OCI-LY7 (cell line): ENCODE measurements at regions not wholly inside any gene's neighbourhood (a gene's known extent, or its start where the extent isn't known, plus 50 kb on each side); places are given as distances from the start of the nearest gene placed in this dataset.

Source experiments
- BruUV-seq: library from RNA; stranded (reverse); fragments of 400-500 nt; replicated peaks from 2 replicates; lab custom pipeline; 2021; lab: Mats Ljungman, UMichigan
- CTCF ChIA-PET: fragments of 300-600 bp; sonication (Branson Sonifier 250); formaldehyde crosslinking; loops from one replicate; lab custom pipeline; 2022; ENCODE audit warnings: antibody characterized with exemption; ENCODE audit not compliant: unreplicated experiment; lab: Charles Lee
- POLR2A ChIA-PET: fragments of 300-600 bp; sonication (Branson Sonifier 250); formaldehyde crosslinking; loops from one replicate; lab custom pipeline; 2022; ENCODE audit warnings: antibody characterized with exemption; lab: Charles Lee
- DNase-seq: peaks from one replicate; pipeline ENCODE4 v3.0.0-alpha.2; 2015; ENCODE audit warnings: low spot score
- H2AFZ ChIP-seq: fragments of 200-600 bp; sonication (generic), shearing (Covaris generic); 2 replicates; pipeline ENCODE4 v1.6.1; 2014; ENCODE audit warnings: mild to moderate bottlenecking, antibody characterized with exemption, low read length, moderate library complexity
- H3K27ac ChIP-seq: fragments of 200-600 bp; sonication (generic); 2 replicates; pipeline ENCODE4 v1.5.1; 2014; ENCODE audit warnings: mixed run types, low read depth, mild to moderate bottlenecking, moderate library complexity, low read length, inconsistent platforms; ENCODE audit not compliant: poor library complexity, severe bottlenecking
- H3K36me3 ChIP-seq: fragments of 200-600 bp; sonication (generic); 2 replicates; pipeline ENCODE4 v1.6.1; 2014; ENCODE audit warnings: mild to moderate bottlenecking, antibody characterized with exemption, low read length, moderate library complexity, mixed read lengths; ENCODE audit not compliant: insufficient read depth
- H3K4me1 ChIP-seq: fragments of 200-600 bp; sonication (generic); 2 replicates; pipeline ENCODE4 v1.5.1; 2014; ENCODE audit warnings: mild to moderate bottlenecking, low read length; ENCODE audit not compliant: insufficient read depth, poor library complexity, severe bottlenecking
- H3K4me2 ChIP-seq: fragments of 200-600 bp; sonication (generic); 2 replicates; pipeline ENCODE4 v1.6.1; 2014; ENCODE audit warnings: mild to moderate bottlenecking, low read length
- H3K4me3 ChIP-seq: fragments of 200-600 bp; sonication (generic); 2 replicates; pipeline ENCODE4 v1.5.1; 2014; ENCODE audit warnings: mild to moderate bottlenecking, low read depth, low read length; ENCODE audit not compliant: poor library complexity, severe bottlenecking
- H3K79me2 ChIP-seq: fragments of 200-600 bp; sonication (generic); 2 replicates; pipeline ENCODE4 v1.6.1; 2016; ENCODE audit warnings: low read depth, mild to moderate bottlenecking, low read length, moderate library complexity, mixed read lengths; ENCODE audit not compliant: insufficient read depth
- H3K9me2 ChIP-seq: fragments of 200-600 bp; sonication (generic); 2 replicates; pipeline ENCODE4 v1.6.1; 2016; ENCODE audit warnings: mild to moderate bottlenecking, low read length, mixed read lengths; ENCODE audit not compliant: insufficient read depth
- H3K9me3 ChIP-seq: fragments of 200-600 bp; sonication (generic); 2 replicates; pipeline ENCODE4 v1.6.1; 2014; ENCODE audit warnings: mild to moderate bottlenecking, mixed run types, low read length, mixed read lengths
- H4K20me1 ChIP-seq: fragments of 200-600 bp; sonication (generic); 2 replicates; pipeline ENCODE4 v1.6.1; 2014; ENCODE audit warnings: mild to moderate bottlenecking, antibody characterized with exemption, low read length, moderate library complexity, mixed read lengths; ENCODE audit not compliant: insufficient read depth
- EZH2phosphoT487 ChIP-seq: fragments of 200-600 bp; sonication (generic); IDR thresholded peaks from 2 replicates; pipeline ENCODE4 v1.6.1; 2018; ENCODE audit warnings: low read depth, borderline replicate concordance, mild to moderate bottlenecking, mixed run types, antibody characterized with exemption, low read length, moderate library complexity, mixed read lengths
- intact Hi-C: fragments of 100-400 bp; cut with micrococcal nuclease; formaldehyde crosslinking; loops from one replicate; pipeline ENCODE4 v1.10.0; 2022; ENCODE audit not compliant: unreplicated experiment
- TF ChIP-seq, protein P1 (sequence below): fragments of 200-600 bp; sonication (generic); conservative IDR thresholded peaks from 2 replicates; pipeline ENCODE4 v1.5.1; 2014; ENCODE audit warnings: mild to moderate bottlenecking, antibody characterized with exemption, low read length, moderate library complexity, mixed read lengths

DNA sequence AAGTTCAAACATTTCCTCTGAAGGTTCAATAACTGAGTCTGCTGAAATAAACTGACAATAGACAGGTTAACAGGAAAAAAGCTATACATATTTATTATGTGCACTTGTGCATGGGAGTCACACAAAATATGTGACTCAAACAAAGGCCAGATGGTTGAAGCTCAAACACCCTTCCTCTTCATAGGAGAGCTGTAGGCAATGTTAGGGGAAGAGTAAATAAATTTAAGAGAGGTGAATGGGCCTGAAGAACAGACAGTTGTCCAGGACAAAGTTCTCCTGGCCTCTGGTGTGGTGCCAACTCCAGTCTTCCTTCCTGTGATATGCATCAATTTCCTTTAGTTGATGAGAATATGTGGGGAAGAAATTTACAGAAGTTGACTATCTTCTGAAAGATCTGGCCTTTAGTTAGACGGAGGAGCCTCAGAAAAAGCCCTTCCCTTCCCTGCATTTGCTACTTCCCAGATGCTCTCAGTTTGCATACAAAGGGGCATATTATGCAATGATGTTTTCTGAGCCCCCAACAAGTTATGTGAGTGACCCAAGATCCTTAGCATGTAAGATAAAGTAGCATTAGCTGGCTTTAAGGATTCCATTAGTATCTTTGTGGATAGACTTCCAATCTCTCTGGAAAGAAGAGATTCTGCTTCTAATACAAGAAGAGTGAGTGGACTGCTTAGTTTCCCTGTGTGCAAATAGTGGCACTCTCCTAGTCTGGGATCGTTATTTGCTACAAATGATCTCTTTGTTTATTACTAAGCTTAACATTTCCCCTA is 96.4 kb upstream of the IGSF10 start:
- BruUV-seq: no TSS peak
- Histone ChIP-seq H3K4me2 (no peak overlapping the region), H2AFZ (no peak overlapping the region), H4K20me1 (no peaks in the 10 kb centered on the region), H3K4me1 (no peaks in the 10 kb centered on the region), H3K4me3 (no peak overlapping the region), H3K36me3 (no peaks in the 10 kb centered on the region), H3K9me2 (no peaks in the 10 kb centered on the region), H3K79me2 (no peaks in the 10 kb centered on the region), H3K27ac (no peak overlapping the region), H3K9me3 (no peaks in the 10 kb centered on the region)
- ChIA-PET CTCF (no interaction called here), POLR2A (interaction anchor here (0.6 kb wide), 2 partner anchors 37 to 1051 kb away, joined by 3 read pairs; no protein-coding TSS in a partner anchor)
- intact Hi-C loops: no loop called here
- TF ChIP-seq EZH2phosphoT487: no peak
- TF ChIP-seq, protein P1, sequence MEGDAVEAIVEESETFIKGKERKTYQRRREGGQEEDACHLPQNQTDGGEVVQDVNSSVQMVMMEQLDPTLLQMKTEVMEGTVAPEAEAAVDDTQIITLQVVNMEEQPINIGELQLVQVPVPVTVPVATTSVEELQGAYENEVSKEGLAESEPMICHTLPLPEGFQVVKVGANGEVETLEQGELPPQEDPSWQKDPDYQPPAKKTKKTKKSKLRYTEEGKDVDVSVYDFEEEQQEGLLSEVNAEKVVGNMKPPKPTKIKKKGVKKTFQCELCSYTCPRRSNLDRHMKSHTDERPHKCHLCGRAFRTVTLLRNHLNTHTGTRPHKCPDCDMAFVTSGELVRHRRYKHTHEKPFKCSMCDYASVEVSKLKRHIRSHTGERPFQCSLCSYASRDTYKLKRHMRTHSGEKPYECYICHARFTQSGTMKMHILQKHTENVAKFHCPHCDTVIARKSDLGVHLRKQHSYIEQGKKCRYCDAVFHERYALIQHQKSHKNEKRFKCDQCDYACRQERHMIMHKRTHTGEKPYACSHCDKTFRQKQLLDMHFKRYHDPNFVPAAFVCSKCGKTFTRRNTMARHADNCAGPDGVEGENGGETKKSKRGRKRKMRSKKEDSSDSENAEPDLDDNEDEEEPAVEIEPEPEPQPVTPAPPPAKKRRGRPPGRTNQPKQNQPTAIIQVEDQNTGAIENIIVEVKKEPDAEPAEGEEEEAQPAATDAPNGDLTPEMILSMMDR: no peak
- no peak for DNase-seq

DNA sequence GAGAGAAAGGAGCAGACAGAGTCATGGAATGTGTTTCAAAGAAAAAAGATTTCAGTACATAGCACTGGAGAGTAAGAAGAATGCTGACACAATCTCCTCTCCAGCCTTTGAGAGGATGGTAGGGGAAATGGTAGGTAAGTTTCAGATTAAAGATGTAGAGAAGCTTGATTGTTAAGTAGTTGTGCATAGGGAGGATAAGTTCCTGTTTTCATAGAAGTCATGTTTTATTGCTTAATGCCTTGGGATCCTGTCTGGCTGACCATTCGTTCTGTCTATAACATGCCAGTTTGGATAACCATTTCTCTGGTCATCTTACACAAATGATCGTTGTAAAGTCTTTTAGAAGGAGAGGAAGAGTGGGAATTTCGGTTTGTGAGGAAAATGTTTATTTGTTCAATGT is 95.7 kb upstream of the IGSF10 start:
- ChIA-PET CTCF (no interaction called here), POLR2A (no interaction called here)

More for the DNA sequence above, 95.7 kb upstream of the IGSF10 start:
- no peak for DNase-seq
- no peaks in the 10 kb centered on the region for H3K79me2 ChIP-seq
- H4K20me1 ChIP-seq: no peaks in the 10 kb centered on the region
- H3K9me2 ChIP-seq: no peaks in the 10 kb centered on the region
- H3K4me3 ChIP-seq: no peak overlapping the region
- TF ChIP-seq, protein P1: no peak
- no peak for TF ChIP-seq EZH2phosphoT487
- no peaks in the 10 kb centered on the region for H3K9me3 ChIP-seq
- intact Hi-C loops: no loop called here
- no peaks in the 10 kb centered on the region for H3K36me3 ChIP-seq
- H2AFZ ChIP-seq: no peak overlapping the region
- BruUV-seq: no TSS peak
- H3K27ac ChIP-seq: no peak overlapping the region
- H3K4me2 ChIP-seq: no peak overlapping the region
- H3K4me1 ChIP-seq: no peaks in the 10 kb centered on the region
